H9 (cell line): ENCODE measurements at regions not wholly inside any gene's neighbourhood (a gene's known extent, or its start where the extent isn't known, plus 50 kb on each side); places are given as distances from the start of the nearest gene placed in this dataset.

Source experiments
- DNase-seq: peaks from one replicate; pipeline ENCODE4 v3.0.0-alpha.2; 2017
- H2AFZ ChIP-seq: one replicate; pipeline ENCODE4 v1.6.1; 2013; ENCODE audit warnings: mild to moderate bottlenecking, low read length, control low read depth, moderate library complexity
- H2AK5ac ChIP-seq: 2 replicates; pipeline ENCODE4 v1.6.1; 2013; ENCODE audit warnings: low read length, control low read depth, mixed read lengths; ENCODE audit not compliant: insufficient read length
- H2BK120ac ChIP-seq: one replicate; pipeline ENCODE4 v1.6.1; 2013; ENCODE audit warnings: low read depth, mild to moderate bottlenecking, low read length, control low read depth, inconsistent platforms; ENCODE audit not compliant: poor library complexity, severe bottlenecking
- H2BK12ac ChIP-seq: 2 replicates; pipeline ENCODE4 v1.6.1; 2013; ENCODE audit warnings: low read length, control low read depth, mixed read lengths, low read depth; ENCODE audit not compliant: insufficient read length
- H2BK15ac ChIP-seq: 2 replicates; pipeline ENCODE4 v1.6.1; 2013; ENCODE audit warnings: low read depth, low read length, control low read depth
- H2BK20ac ChIP-seq: one replicate; pipeline ENCODE4 v1.6.1; 2013; ENCODE audit warnings: low read depth, mild to moderate bottlenecking, low read length, control low read depth, inconsistent platforms; ENCODE audit not compliant: poor library complexity, severe bottlenecking
- H2BK5ac ChIP-seq: 2 replicates; pipeline ENCODE4 v1.6.1; 2013; ENCODE audit warnings: low read length, control low read depth, mixed read lengths; ENCODE audit not compliant: insufficient read length
- H3K14ac ChIP-seq: 2 replicates; pipeline ENCODE4 v1.6.1; 2013; ENCODE audit warnings: low read length, control low read depth; ENCODE audit not compliant: insufficient read depth
- H3K18ac ChIP-seq: 2 replicates; pipeline ENCODE4 v1.6.1; 2013; ENCODE audit warnings: low read depth, mild to moderate bottlenecking, mixed read lengths, low read length, control low read depth; ENCODE audit not compliant: insufficient read length
- H3K23ac ChIP-seq: 2 replicates; pipeline ENCODE4 v1.6.1; 2013; ENCODE audit warnings: low read length, control low read depth, mixed read lengths, low read depth; ENCODE audit not compliant: insufficient read length
- H3K23me2 ChIP-seq: 2 replicates; pipeline ENCODE4 v1.6.1; 2013; ENCODE audit warnings: low read depth, mild to moderate bottlenecking, mixed read lengths, low read length, control low read depth; ENCODE audit not compliant: insufficient read length, poor library complexity, severe bottlenecking
- H3K27ac ChIP-seq: 2 replicates; pipeline ENCODE4 v1.5.1; 2013; ENCODE audit warnings: low read length, control low read depth, mixed read lengths, low read depth; ENCODE audit not compliant: insufficient read length
- H3K27me3 ChIP-seq: 2 replicates; pipeline ENCODE4 v1.6.1; 2013; ENCODE audit warnings: low read length, control low read depth, inconsistent platforms; ENCODE audit not compliant: insufficient read depth
- H3K4ac ChIP-seq: 2 replicates; pipeline ENCODE4 v1.6.1; 2013; ENCODE audit warnings: low read depth, mild to moderate bottlenecking, control low read depth, inconsistent platforms, low read length, moderate library complexity
- H3K4me1 ChIP-seq: 2 replicates; pipeline ENCODE4 v1.6.1; 2013; ENCODE audit warnings: low read length, control low read depth, inconsistent platforms; ENCODE audit not compliant: insufficient read depth
- H3K4me2 ChIP-seq: 2 replicates; pipeline ENCODE4 v1.6.1; 2013; ENCODE audit warnings: low read length, control low read depth, mixed read lengths; ENCODE audit not compliant: insufficient read length, insufficient read depth
- H3K56ac ChIP-seq: 2 replicates; pipeline ENCODE4 v1.6.1; 2013; ENCODE audit warnings: low read depth, mild to moderate bottlenecking, mixed read lengths, low read length, control low read depth; ENCODE audit not compliant: insufficient read length
- H3K79me1 ChIP-seq: 2 replicates; pipeline ENCODE4 v1.6.1; 2013; ENCODE audit warnings: low read depth, mild to moderate bottlenecking, moderate library complexity, low read length, control low read depth, inconsistent platforms; ENCODE audit not compliant: insufficient read depth, poor library complexity, severe bottlenecking
- H3K79me2 ChIP-seq: 2 replicates; pipeline ENCODE4 v1.6.1; 2013; ENCODE audit warnings: low read length, control low read depth, inconsistent platforms; ENCODE audit not compliant: insufficient read depth
- H3K9ac ChIP-seq: 2 replicates; pipeline ENCODE4 v1.6.1; 2013; ENCODE audit warnings: low read length, control low read depth, mixed read lengths; ENCODE audit not compliant: insufficient read length; ENCODE audit errors: extremely low read depth
- H3K9me3 ChIP-seq: one replicate; pipeline ENCODE4 v1.6.1; 2013; ENCODE audit warnings: low read depth, low read length, inconsistent platforms; ENCODE audit not compliant: control insufficient read depth
- H3T11ph ChIP-seq: one replicate; pipeline ENCODE4 v1.6.1; 2013; ENCODE audit warnings: mild to moderate bottlenecking, low read length, control low read depth, inconsistent platforms
- H4K20me1 ChIP-seq: one replicate; pipeline ENCODE4 v1.6.1; 2013; ENCODE audit not compliant: control insufficient read depth, insufficient read length, insufficient read depth
- H4K5ac ChIP-seq: 2 replicates; pipeline ENCODE4 v1.6.1; 2013; ENCODE audit warnings: low read depth, mild to moderate bottlenecking, mixed read lengths, low read length, control low read depth; ENCODE audit not compliant: insufficient read length
- H4K8ac ChIP-seq: replicated peaks from 2 replicates; pipeline ENCODE4 v1.6.1; 2013; ENCODE audit warnings: low read length, control low read depth, mixed read lengths, low read depth; ENCODE audit not compliant: insufficient read length
- H4K91ac ChIP-seq: 2 replicates; pipeline ENCODE4 v1.6.1; 2013; ENCODE audit warnings: low read depth, mild to moderate bottlenecking, moderate library complexity, mixed read lengths, low read length, control low read depth; ENCODE audit not compliant: insufficient read length
- H3K27ac Mint-ChIP-seq, 3 experiments: 2 replicates in 2 of 3; 3 replicates in 1 of 3; pipeline ENCODE4 v1.8.0; 2020 to 2021; ENCODE audit warnings: mixed read lengths in 3 of 3, mild to moderate bottlenecking in 1 of 3, moderate library complexity in 1 of 3
- H3K27me3 Mint-ChIP-seq: 2 replicates; pipeline ENCODE4 v1.8.0; 2021; ENCODE audit warnings: low read depth, mild to moderate bottlenecking, moderate library complexity, mixed read lengths
- H3K36me3 Mint-ChIP-seq, 3 experiments: 2 replicates in 2 of 3; 3 replicates in 1 of 3; pipeline ENCODE4 v1.8.0; 2020 to 2021; ENCODE audit warnings: low read depth in 3 of 3, mixed read lengths in 3 of 3; ENCODE audit not compliant: insufficient read depth in 1 of 3
- H3K4me1 Mint-ChIP-seq, 2 experiments: 2 replicates each; pipeline ENCODE4 v1.8.0; 2020; ENCODE audit warnings: mixed read lengths in 2 of 2
- H3K4me3 Mint-ChIP-seq, 2 experiments: 2 replicates in 1 of 2; 3 replicates in 1 of 2; pipeline ENCODE4 v1.8.0; 2020 to 2021; ENCODE audit warnings: mild to moderate bottlenecking in 2 of 2, mixed read lengths in 2 of 2, moderate library complexity in 1 of 2
- H3K9me3 Mint-ChIP-seq, 2 experiments: 2 replicates in 1 of 2; 3 replicates in 1 of 2; pipeline ENCODE4 v1.8.0; 2020; ENCODE audit warnings: mild to moderate bottlenecking in 2 of 2, mixed read lengths in 2 of 2, moderate library complexity in 1 of 2
- WGBS: extraction: QIAGEN DNeasy Blood & Tissue Kit; methylation state at CpG from one replicate; pipeline ENCODE4 v1.1.7; 2013; ENCODE audit warnings: missing lambda C conversion rate, low lambda C conversion rate, mixed read lengths; ENCODE audit not compliant: insufficient read length; ENCODE audit errors: extremely low coverage; 5-methylcytosine and 5-hydroxymethylcytosine counted together
- TF ChIP-seq, protein P1 (sequence below): fragments of 200-600 bp; sonication (generic); conservative IDR thresholded peaks from 3 replicates; pipeline ENCODE4 v1.8.0; 2021; ENCODE audit warnings: antibody characterized with exemption, mild to moderate bottlenecking

DNA sequence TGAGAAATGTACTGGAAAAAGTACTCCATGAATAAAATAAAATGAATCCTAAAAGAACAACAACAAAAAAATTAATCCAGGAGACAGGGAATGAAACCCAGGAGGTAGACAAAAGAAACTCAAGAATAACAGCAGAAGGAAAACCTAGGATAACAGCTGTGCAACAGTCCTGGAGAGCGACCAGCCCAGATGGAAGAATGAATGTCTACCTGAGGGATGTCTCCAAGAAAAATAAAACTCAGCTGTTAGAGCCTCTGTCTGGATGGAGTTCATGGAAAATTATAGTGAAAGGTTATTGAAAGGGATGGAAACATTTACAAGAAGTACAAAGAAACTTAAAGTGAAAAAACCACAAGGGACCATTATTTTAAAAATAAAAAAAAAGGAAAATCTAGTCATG is 135.8 kb upstream of the CA10 start:
- peaks cover 5% of the 10 kb centered on the region for H3K27me3 Mint-ChIP-seq

More for the DNA sequence above, 135.8 kb upstream of the CA10 start:
- Histone ChIP-seq H3K18ac (no peak overlapping the region), H3K23me2 (no peaks in the 10 kb centered on the region), H3K27me3 (no peaks in the 10 kb centered on the region), H4K20me1 (no peaks in the 10 kb centered on the region), H2BK5ac (no peak overlapping the region), H2BK12ac (no peak overlapping the region), H2BK120ac (no peak overlapping the region), H4K91ac (no peak overlapping the region), H3K9me3 (no peaks in the 10 kb centered on the region), H3K9ac (no peak overlapping the region), H3K79me1 (no peaks in the 10 kb centered on the region), H3K27ac (no peak overlapping the region), H3K56ac (no peak overlapping the region), H2BK20ac (no peak overlapping the region), H3K14ac (no peak overlapping the region), H3K4me2 (no peak overlapping the region), H3K79me2 (no peaks in the 10 kb centered on the region), H2BK15ac (no peak overlapping the region), H2AFZ (no peak overlapping the region), H3K23ac (no peak overlapping the region), H3K4me1 (no peaks in the 10 kb centered on the region), H2AK5ac (no peak overlapping the region), H3K4ac (no peak overlapping the region), H3T11ph (no peak overlapping the region), H4K5ac (no peak overlapping the region), H4K8ac (no peak overlapping the region)
- TF ChIP-seq, protein P1, sequence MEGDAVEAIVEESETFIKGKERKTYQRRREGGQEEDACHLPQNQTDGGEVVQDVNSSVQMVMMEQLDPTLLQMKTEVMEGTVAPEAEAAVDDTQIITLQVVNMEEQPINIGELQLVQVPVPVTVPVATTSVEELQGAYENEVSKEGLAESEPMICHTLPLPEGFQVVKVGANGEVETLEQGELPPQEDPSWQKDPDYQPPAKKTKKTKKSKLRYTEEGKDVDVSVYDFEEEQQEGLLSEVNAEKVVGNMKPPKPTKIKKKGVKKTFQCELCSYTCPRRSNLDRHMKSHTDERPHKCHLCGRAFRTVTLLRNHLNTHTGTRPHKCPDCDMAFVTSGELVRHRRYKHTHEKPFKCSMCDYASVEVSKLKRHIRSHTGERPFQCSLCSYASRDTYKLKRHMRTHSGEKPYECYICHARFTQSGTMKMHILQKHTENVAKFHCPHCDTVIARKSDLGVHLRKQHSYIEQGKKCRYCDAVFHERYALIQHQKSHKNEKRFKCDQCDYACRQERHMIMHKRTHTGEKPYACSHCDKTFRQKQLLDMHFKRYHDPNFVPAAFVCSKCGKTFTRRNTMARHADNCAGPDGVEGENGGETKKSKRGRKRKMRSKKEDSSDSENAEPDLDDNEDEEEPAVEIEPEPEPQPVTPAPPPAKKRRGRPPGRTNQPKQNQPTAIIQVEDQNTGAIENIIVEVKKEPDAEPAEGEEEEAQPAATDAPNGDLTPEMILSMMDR: no peak
- Mint-ChIP-seq H3K27ac (no peak overlapping the region), H3K36me3 (no peaks in the 10 kb centered on the region), H3K9me3 (no peaks in the 10 kb centered on the region), H3K4me1 (no peaks in the 10 kb centered on the region), H3K4me3 (no peak overlapping the region)
- DNase-seq: no peak
- no CpG with 5 or more reads among the region's 1 CpG for WGBS
